Loucy (cell line): ENCODE measurements at regions not wholly inside any gene's neighbourhood (a gene's known extent, or its start where the extent isn't known, plus 50 kb on each side); places are given as distances from the start of the nearest gene placed in this dataset.

Experiments used
- EZH2phosphoT487 ChIP-seq: fragments of 200-600 bp; IDR thresholded peaks from 2 replicates; pipeline ENCODE4 v1.6.1; 2018; ENCODE audit warnings: antibody characterized with exemption, mild to moderate bottlenecking, moderate library complexity, borderline replicate concordance
- TF ChIP-seq, protein P1 (sequence below): fragments of 200-600 bp; sonication (generic); conservative IDR thresholded peaks from 2 replicates; pipeline ENCODE4 v1.5.1; 2014; ENCODE audit warnings: mild to moderate bottlenecking, antibody characterized with exemption, low read length

DNA sequence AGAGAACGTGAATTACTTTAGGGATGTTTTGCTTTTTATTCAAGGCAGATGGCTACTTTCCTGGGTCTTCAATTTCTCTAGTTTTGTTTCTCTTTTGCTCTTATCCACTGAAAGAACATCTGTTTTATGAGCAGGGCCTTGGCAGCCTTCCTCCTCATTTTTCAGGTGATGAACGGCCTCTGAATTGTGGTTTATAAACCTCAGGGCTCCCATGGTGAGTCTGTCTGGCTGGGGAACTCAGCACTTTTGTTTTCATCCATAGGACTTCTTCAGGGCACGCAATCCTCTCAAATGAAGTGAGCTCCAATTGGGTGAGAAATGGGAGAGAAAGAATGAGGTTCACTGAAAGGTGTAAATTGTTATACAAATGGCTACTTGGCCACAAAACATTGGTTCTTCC, 186.4 kb upstream of the ERCC4 start:
- TF ChIP-seq, protein P1, sequence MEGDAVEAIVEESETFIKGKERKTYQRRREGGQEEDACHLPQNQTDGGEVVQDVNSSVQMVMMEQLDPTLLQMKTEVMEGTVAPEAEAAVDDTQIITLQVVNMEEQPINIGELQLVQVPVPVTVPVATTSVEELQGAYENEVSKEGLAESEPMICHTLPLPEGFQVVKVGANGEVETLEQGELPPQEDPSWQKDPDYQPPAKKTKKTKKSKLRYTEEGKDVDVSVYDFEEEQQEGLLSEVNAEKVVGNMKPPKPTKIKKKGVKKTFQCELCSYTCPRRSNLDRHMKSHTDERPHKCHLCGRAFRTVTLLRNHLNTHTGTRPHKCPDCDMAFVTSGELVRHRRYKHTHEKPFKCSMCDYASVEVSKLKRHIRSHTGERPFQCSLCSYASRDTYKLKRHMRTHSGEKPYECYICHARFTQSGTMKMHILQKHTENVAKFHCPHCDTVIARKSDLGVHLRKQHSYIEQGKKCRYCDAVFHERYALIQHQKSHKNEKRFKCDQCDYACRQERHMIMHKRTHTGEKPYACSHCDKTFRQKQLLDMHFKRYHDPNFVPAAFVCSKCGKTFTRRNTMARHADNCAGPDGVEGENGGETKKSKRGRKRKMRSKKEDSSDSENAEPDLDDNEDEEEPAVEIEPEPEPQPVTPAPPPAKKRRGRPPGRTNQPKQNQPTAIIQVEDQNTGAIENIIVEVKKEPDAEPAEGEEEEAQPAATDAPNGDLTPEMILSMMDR = no peak
- TF ChIP-seq EZH2phosphoT487 = no peak
